Kidney capillary endothelial cell (primary cell): ENCODE measurements at regions not wholly inside any gene's neighbourhood (a gene's known extent, or its start where the extent isn't known, plus 50 kb on each side); places are given as distances from the start of the nearest gene placed in this dataset.
"Not testable (repeated sequence)": the region's sequence is repeated elsewhere in the genome, so short reads cannot be mapped to it uniquely, and the experiment has no call there.

Experiments
- DNase-seq: peaks from one replicate; pipeline ENCODE4 v3.0.0-alpha.2; 2018; ENCODE audit warnings: low spot score

DNA sequence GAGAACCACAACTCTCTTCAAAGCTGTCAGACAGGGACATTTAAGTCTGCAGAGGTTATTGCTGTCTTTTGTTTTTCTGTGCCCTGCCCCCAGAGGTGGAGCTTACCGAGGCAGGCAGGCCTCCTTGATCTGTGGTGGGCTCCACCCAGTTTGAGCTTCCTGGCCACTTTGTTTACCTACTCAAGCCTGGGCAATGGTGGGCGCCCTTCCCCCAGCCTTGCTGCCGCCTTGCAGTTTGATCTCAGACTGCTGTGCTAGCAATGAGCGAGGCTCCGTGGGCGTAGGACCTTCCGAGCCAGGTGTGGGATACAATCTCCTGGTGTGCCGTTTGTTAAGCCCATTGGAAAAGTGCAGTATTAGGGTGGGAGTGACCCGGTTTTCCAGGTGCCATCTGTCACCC lies 822.1 kb downstream of the KCNMA1 start:
- not testable (repeated sequence) for DNase-seq

DNA sequence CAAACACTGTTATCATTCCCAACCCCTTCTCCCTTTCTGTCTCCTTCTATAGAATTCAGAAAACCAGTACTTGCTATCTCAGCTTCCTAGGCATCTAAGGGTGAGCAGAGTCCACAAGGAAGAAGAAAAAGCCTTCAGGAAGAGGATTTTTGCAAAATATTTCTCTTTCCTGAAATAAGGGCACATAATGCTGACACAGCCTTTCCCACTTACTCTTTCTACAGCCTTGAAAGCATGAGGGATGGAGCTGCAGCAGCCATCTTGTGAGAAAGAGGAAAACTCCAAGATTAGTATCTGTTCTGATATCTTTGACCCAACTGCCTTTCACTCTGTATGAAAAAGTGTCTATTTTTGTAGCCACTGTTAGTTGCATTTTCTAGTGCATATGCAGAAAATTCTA lies 826.2 kb downstream of the KCNMA1 start:
- DNase-seq: no peak

- no peak for DNase-seq
Observed at GRCh38 chr10:76788452-76788811, 849.2 kb downstream of the KCNMA1 start.

DNA sequence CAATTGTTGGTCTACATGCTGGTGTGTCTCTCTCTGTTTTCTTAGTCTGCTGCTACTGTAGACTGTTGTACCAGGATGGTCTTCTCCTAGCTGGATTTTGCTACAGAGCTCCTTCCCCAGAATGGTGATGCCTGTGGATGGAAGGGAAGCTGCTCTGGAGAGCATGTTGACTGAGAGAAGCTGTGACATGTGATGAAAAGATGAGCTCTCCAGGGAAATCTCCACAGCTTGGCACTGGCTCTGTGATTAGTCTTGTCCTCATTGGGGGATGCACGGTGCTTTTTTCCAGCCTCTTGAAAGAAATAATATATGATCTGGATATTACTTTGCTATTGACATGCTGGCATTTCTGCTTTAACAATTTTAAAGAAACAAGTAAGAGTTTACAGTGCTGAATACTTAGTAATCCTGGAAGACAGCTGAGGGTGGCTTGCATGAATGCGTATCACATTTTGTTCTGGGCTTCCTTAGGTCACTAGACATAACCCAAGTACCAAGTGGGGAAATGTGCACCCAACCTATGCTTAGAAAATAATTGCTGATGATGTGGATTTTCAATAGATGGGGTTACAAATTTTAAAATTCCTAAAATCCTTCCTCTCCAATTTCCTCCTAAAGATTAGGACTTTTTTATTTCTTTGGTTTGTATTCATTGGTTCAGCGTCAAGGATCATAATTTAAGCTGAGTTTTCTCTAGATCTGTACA lies 849.7 kb downstream of the KCNMA1 start:
- DNase-seq: no peak

DNA sequence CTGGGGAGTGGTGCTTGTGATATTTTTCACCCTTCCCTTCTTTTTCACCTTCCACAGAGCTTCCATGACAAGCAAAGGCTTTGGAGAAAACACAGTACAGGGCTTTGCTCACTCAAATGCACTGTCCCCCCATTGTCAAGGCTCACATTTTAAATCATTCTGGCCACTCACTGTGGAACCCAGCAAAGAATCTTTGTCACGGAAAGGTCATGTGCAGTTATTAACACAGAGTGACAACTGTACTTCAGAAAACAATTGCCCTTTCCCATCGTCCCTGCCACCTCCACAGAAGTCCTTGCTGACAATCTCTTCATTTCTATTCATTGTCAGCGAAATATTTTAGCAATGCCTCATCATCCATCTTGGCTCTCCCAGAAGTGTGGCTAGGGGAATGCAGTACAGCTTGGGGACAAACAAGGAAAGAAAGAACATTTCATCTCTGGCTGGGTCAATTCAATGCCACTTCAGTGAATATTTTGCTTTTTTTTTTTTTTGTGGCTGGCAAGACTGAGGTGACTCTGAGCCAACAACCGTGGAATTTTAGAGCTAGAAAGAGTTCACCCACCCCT lies 851.0 kb downstream of the KCNMA1 start:
- DNase-seq: no peak

DNA sequence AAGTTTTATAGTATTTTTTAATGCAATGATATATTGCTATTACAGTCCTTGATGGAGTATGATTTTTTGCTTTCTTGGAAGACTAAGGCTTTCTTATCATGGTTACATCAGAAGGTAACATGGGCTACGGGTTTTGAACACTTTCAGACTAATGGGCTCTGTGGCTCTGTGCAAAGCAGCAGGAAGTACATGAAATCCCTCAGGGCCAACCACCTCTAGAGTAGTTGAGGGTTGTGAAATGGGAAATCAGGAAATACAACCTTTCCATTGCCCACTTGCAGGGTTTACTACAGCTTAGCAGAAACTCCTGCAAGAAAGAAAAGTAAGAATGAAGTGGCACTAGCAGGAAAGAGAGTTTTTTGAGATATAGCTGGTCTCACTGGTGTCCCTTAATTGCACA lies 853.5 kb downstream of the KCNMA1 start:
- DNase-seq: no peak

DNA sequence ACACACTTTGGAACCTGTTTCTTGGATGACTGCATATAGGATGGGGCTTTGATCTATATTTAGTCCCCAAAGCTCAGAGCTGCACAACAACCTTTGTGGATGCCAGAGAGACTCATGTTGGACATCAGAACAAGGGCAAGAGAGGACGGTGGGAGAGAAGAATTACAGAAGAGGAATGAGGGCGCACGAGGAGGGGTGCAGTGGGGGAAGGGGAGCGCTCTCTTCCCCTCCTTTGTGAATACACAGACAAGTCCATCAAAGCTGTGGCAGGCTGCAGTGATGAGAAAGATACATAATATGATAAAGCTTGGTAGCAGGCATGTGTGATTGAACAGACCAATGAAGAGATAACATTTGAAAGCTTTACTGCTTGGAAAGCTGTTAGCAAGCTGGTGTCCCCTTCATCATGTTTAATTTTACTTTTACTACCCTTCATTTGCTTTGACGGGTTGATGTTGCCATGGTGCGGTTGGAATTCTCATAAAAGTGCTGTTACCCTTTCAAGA lies 857.8 kb downstream of the KCNMA1 start:
- no peak for DNase-seq

DNA sequence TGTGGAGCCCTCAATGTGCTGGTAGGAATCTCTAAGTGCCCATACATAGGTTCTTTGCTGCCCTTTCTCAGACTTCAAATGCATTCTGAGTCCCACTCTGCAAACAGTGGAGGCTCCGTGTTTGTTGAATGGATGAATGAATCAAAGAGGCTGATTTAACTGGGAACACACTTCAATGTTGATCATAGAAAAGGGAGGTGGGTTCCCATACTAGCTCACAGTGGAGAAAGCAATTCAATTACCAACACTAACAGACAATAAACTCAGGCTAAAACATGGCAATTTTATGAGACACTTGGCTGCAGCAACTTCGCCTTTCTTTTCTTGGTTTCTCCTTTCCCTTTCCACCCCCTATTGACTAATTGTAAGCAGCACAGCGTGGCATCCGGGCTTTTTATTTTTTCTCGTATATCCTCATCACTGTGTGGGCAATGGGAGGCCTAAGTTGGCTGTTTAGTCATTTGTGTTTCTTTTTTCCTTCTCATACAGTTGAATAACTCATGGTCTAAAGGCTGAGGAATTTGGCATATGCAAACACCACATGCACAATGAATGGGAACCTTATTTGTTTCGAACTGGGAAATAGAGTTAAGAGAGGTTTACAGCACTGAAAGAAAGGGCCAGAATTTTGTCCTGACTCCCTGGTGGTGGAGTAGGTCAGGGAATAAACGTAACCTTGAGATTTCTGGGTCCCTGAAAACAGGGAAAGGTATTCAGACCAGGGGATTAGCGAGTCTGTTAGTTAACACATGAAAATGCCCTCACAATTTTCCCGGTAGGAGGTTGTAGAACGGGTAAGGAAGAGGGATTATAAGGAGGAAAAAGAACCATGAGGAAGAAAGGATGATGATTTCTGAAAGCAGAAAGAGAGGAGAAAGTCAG lies 858.5 kb downstream of the KCNMA1 start:
- no peak for DNase-seq

DNA sequence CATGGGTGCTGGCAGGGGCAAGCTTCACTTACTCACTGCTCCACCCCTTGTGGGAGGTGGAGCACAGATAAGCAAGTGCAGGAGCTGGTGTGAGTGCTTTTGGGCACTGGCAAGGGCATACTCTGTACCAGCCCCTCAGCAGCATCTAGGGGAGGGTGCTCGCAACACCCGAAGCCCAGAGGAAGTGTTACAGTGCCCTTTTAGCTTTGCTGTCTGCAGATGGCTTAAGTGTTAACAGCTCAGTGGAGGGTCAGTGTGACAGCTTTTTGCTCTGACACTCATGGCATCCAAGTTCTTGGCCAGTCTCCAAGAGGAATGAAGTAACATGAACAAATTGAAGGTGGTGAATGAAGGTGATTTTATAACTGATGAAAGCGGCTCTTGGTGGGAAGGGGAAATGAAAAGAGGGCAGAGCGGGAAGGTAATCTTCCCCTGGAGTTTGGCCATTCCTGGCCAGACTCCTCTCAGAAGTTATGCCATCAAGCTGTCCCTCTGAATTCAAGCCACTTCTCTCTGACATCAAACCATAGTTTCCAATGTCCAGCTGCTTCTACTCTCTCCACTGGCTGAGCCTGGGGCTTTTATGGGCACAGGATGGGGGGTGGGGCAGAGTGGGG lies 862.5 kb downstream of the KCNMA1 start:
- DNase-seq: no peak

- DNase-seq: no peak
Observed at GRCh38 chr10:76769582-76769981, 868.0 kb downstream of the KCNMA1 start.

DNA sequence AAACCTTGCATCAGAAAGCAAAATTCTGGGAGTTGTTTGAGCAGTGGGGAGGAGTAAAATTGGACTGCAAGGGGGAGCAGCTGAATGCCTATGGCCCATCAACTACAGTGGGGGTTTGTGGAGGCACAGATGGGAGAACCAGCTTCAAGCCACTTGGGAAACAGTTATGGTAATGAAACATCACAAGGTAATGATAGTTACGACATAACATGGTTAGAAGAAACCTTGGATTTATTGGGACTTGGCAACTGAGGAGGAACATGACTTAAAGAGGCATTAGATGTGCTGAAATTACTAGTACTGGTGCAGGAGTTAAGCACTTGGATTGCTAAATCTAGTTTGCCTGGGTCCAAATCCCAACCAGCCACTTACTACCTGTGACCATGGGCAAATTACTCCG lies 868.4 kb downstream of the KCNMA1 start:
- DNase-seq: no peak

DNA sequence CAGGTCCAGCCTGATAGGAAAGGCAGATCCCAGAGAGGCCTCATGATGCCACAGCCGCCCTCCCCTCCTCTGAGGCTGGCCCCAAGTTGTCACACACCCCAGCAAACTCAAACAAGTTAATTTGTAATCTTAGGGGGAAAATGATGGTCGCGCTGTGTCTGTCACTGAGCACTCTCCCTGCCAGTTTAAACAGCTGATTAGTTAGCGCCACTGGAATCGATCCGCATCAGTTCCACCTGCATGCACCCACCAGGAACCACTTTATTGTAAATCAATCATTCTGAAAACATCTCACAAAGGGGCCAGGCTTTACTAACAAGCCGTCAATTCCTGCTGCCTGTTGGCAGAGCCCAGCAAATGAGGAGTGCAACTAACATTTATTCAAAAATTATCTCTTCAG lies 870.9 kb downstream of the KCNMA1 start:
- DNase-seq: no peak

GRCh38 chr10:76764921-76765320 lies 872.7 kb downstream of the KCNMA1 start:
- not testable (repeated sequence) for DNase-seq

DNA sequence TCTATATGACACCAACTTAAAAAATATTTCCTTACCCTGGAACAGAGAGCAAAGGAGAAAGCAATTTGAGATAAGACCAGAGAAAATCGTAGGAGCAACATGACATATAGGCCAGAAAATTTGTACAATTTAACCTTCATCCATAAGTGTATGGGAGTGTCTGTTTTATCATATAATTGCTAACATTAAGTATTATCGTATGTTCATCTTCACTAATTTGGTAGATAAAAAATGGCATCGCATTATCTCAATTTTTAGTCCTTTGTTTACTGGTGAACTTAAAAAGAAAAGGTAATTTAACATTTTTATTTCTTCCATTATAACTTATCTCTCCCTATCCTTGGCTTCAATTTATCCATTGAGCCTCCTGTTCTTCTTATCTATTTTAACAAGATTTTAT lies 873.4 kb downstream of the KCNMA1 start:
- no peak for DNase-seq

- DNase-seq: no peak
Observed at GRCh38 chr10:76763376-76763775, 874.2 kb downstream of the KCNMA1 start.

GRCh38 chr10:76759681-76760080 lies 877.9 kb downstream of the KCNMA1 start:
- DNase-seq: no peak

GRCh38 chr10:76743169-76743568 lies 894.4 kb downstream of the KCNMA1 start:
- no peak for DNase-seq

DNA sequence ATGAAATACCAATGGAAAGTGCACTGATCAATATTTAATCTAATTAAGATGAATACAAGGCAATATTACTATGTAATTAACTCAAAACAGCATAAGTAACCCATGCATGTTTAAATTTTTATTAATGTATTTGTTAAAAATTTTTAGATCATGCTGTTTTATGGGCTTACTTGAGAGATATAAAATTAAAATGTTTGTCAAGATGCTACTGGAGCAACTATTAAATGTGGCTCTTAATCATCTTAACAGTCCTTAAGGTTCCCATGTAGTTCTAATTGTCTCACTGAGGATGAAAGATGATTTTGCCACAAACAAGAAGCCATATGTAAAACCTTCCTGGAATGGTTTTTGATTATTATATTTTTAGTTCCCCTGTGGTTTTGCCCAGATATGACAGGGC lies 897.1 kb downstream of the KCNMA1 start:
- DNase-seq: no peak

- DNase-seq: no peak
Observed at GRCh38 chr10:76738991-76739390, 898.6 kb downstream of the KCNMA1 start.

- no peak for DNase-seq
Observed at GRCh38 chr10:76736815-76737618, 900.6 kb downstream of the KCNMA1 start.

- DNase-seq: no peak
Observed at GRCh38 chr10:76736392-76736791, 901.2 kb downstream of the KCNMA1 start.

- no peak for DNase-seq
Observed at GRCh38 chr10:76735866-76736265, 901.7 kb downstream of the KCNMA1 start.
